ENCODE measurements at regions not wholly inside any gene's neighbourhood (a gene's known extent, or its start where the extent isn't known, plus 50 kb on each side); places are given as distances from the start of the nearest gene placed in this dataset.
A peak's percentile ranks its signal among the peaks of the same experiment; 100 is the strongest.
"Not testable (repeated sequence)": the region's sequence is repeated elsewhere in the genome, so short reads cannot be mapped to it uniquely, and the experiment has no call there.

- TF ChIP-seq CTCF (IDR thresholded peaks at IDR 0.05) = no peak
- Histone ChIP-seq H3K27ac (no peak overlapping the region), H3K4me1 (peaks cover 3 to 14% of the 10 kb centered on the region in 2 donors), H3K27me3 (peaks cover 0 to 37% of the 10 kb centered on the region in 2 donors), H3K36me3 (no peaks in the 10 kb centered on the region), H3K9me3 (no peaks in the 10 kb centered on the region), H3K4me3 (no peak overlapping the region)
- DNase-seq = no peak
- intact Hi-C loops (cut with DNase I) = no loop called here
- ATAC-seq = no peak
Measured at GRCh38 chr17:21508211-21508610, 132.1 kb downstream of the KCNJ12 start.

- H3K36me3 ChIP-seq; intact Hi-C loops (cut with DNase I); ATAC-seq; H3K4me3 ChIP-seq; H3K9me3 ChIP-seq; DNase-seq; H3K27ac ChIP-seq: not testable (repeated sequence)
- Histone ChIP-seq H3K4me1 (peaks cover 3 to 14% of the 10 kb centered on the region in 2 donors), H3K27me3 (peaks cover 0 to 37% of the 10 kb centered on the region in 2 donors)
Measured at GRCh38 chr17:21509356-21509755, 133.2 kb downstream of the KCNJ12 start.

- peaks cover 3 to 14% of the 10 kb centered on the region in 2 donors for H3K4me1 ChIP-seq
- no peak for TF ChIP-seq CTCF (IDR thresholded peaks at IDR 0.05)
- H3K4me3 ChIP-seq = peak overlapping the region; percentile 43 to 49
- H3K27ac ChIP-seq = no peak overlapping the region
- no peaks in the 10 kb centered on the region for H3K9me3 ChIP-seq
- H3K36me3 ChIP-seq = no peaks in the 10 kb centered on the region
- intact Hi-C loops (cut with DNase I) = no loop called here
- H3K27me3 ChIP-seq = peaks cover 0 to 32% of the 10 kb centered on the region in 2 donors
- peak in 2 of 4 donors; percentile 9 to 18 for DNase-seq
- ATAC-seq = peak; percentile 27
Measured at GRCh38 chr17:21510686-21511362, 134.7 kb downstream of the KCNJ12 start.

GRCh38 chr17:21511363-21512195 is 135.4 kb downstream of the KCNJ12 start:
- Histone ChIP-seq H3K9me3 (no peaks in the 10 kb centered on the region), H3K27ac (no peak overlapping the region), H3K4me3 (peak overlapping the region; percentile 43 to 49), H3K27me3 (peaks cover 0 to 30% of the 10 kb centered on the region in 2 donors), H3K4me1 (peaks cover 3 to 14% of the 10 kb centered on the region in 2 donors), H3K36me3 (no peaks in the 10 kb centered on the region)
- intact Hi-C loops (cut with DNase I) = no loop called here
- TF ChIP-seq CTCF (IDR thresholded peaks at IDR 0.05) = peak; percentile 68 to 77
- ATAC-seq = peak; percentile 98
- DNase-seq = peak; percentile 71 to 96 (median 86)

- Histone ChIP-seq H3K27ac (no peak overlapping the region), H3K36me3 (no peaks in the 10 kb centered on the region), H3K4me1 (peaks cover 3 to 14% of the 10 kb centered on the region in 2 donors), H3K4me3 (no peak overlapping the region), H3K27me3 (peaks cover 0 to 30% of the 10 kb centered on the region in 2 donors), H3K9me3 (no peaks in the 10 kb centered on the region)
- intact Hi-C loops (cut with DNase I) = no loop called here
- no peak for TF ChIP-seq CTCF (IDR thresholded peaks at IDR 0.05)
- ATAC-seq (no peak), DNase-seq (no peak)
Measured at GRCh38 chr17:21512307-21513011, 136.3 kb downstream of the KCNJ12 start.

All from left lung (tissue), 4 donors.